ENCODE measurements at regions not wholly inside any gene's neighbourhood (a gene's known extent, or its start where the extent isn't known, plus 50 kb on each side); places are given as distances from the start of the nearest gene placed in this dataset.

DNA sequence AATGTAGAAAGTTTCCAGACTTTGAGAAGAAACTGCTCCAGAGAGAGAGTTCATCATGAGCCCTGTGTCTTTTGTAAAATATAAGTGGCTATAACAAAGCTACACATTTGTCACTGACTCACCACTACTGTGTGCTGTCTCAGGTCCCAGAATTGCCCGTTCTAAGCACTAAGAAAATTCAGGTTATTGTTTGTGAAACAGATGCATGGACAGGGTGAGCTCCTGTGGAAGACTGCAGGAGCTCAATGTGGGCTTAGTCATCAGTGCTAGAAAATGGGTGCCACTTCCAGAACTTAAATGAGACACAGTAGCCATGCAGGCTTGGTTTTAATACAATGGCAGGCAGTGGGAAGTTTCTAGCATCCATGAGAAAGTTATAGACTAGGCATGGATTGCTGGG, 251.4 kb upstream of the RBMY1B start:
- intact Hi-C loops (cut with micrococcal nuclease) = loop anchor here (2.0 to 10.0 kb wide), 6 partner anchors 77 to 701 kb away; no protein-coding TSS in a partner anchor

DNA sequence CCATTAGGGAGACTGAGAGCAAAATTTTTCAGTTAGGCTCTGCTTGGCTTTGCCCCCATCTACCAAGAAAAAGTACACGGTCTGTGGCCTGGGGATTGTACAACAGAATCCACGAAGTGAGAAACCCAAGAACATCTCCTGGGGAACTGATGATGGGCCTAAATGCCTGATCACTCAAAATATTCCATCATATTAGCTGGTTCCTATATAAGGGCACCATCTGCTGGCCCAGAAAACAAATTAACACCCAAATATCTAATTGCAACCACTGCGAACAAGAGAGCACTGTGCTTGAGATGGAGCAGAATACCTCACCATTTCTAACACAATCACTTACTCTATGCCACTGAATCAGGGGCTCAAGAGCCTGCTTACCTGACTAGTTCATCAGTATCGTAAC, 250.8 kb upstream of the RBMY1B start:
- intact Hi-C loops (cut with micrococcal nuclease) = loop anchor here (2.0 kb wide), 2 partner anchors 122 to 702 kb away; no protein-coding TSS in a partner anchor

- intact Hi-C loops (cut with micrococcal nuclease) = loop anchor here (2.0 kb wide), 2 partner anchors 122 to 702 kb away; no protein-coding TSS in a partner anchor
These were observed 250.0 kb upstream of the RBMY1B start for GRCh38 chrY:21261158-21261557.

GRCh38 chrY:21266751-21267150, 244.4 kb upstream of the RBMY1B start:
- intact Hi-C loops (cut with micrococcal nuclease) = no loop called here

DNA sequence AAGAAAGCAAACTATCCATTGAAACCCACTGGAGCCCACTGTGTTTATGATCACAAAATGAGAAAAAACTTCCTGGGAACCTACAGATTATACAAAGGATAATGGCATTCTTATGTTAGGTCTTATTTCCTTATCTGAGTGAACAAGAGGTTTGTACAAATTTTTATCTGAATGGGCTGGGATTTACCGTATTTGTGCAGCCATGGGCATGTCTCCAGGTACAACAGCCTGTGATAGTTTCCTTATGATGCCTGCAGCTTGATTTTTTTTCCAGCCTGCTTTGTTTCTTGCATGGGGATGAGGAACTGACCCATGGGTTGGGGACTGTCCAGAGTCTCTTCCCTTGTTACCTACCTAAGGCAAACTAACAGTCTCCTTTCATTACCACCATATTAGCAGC, 244.0 kb upstream of the RBMY1B start:
- intact Hi-C loops (cut with micrococcal nuclease) = no loop called here

GRCh38 chrY:21287769-21288168, 223.4 kb upstream of the RBMY1B start:
- intact Hi-C loops (cut with micrococcal nuclease) = no loop called here

GRCh38 chrY:21288908-21289307, 222.2 kb upstream of the RBMY1B start:
- intact Hi-C loops (cut with micrococcal nuclease) = no loop called here

GRCh38 chrY:21295206-21295605, 215.9 kb upstream of the RBMY1B start:
- intact Hi-C loops (cut with micrococcal nuclease) = no loop called here

DNA sequence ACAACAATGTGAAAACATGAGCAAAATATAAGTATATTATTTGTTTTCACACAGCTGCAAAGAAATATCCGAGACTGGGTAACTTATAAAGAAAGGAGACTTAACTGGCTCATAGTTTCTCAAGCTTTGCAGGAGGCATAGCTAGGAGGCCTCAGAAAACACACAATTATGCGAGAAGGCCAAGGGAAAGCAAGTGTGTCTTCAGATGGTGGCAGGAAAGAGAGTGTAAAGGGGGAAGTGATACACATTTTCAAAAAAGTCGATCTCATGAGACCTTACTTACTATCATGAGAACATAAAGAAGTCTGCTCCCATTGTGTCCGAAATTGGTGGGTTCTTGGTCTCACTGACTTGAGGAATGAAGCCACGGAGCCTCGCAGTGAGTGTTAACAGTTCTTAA, 208.9 kb upstream of the RBMY1B start:
- intact Hi-C loops (cut with micrococcal nuclease) = no loop called here

GRCh38 chrY:21315366-21315765, 195.8 kb upstream of the RBMY1B start:
- intact Hi-C loops (cut with micrococcal nuclease) = no loop called here

Data from T-helper 2 cell treated with Interferon-gamma antibody and Interleukin-4, amounts not matched to agents 100 ng/mL and 5 ng/mL, for 36 hours (primary cell).